ENCODE measurements at regions not wholly inside any gene's neighbourhood (a gene's known extent, or its start where the extent isn't known, plus 50 kb on each side); places are given as distances from the start of the nearest gene placed in this dataset.

DNA sequence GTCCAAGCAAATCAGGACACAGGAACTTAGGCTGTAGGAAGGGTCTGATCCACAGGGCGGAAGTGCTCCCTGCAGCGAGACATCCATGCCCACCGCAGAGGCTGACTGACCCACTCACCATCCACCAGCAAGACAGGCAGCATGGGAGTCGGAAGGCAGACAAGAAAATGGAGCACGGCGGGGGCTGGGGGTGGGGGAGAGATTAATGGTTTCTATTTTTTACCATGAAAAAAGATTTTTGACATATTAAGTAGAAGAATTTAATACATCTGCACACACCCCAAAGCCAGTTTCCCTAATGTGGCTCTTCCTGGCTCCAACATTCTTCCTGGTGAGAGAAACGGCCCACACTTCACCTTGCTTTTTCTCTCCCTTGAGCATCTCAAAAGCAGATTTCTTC, 55.1 kb upstream of the ST8SIA3 start:
- no peaks in the 10 kb centered on the region for H3K9me3 Mint-ChIP-seq
- H3K27ac Mint-ChIP-seq, result no peak overlapping the region
- Histone ChIP-seq H3K27ac (ENCODE audit: insufficient read length, low read depth, low read length) (no peak overlapping the region), H3K23ac (ENCODE audit: insufficient read length, low read depth, low read length) (no peak overlapping the region), H3K9me3 (ENCODE audit: control insufficient read depth, low read depth, low read length) (no peaks in the 10 kb centered on the region), H2BK12ac (ENCODE audit: insufficient read length, low read depth, low read length) (no peak overlapping the region), H3K18ac (ENCODE audit: insufficient read length, low read depth, low read length) (no peak overlapping the region), H4K20me1 (ENCODE audit: control insufficient read depth, insufficient read depth, insufficient read length) (no peaks in the 10 kb centered on the region), H4K5ac (ENCODE audit: insufficient read length, low read depth, low read length) (no peak overlapping the region), H3K56ac (ENCODE audit: insufficient read length, low read depth, low read length) (no peak overlapping the region), H3K27me3 (ENCODE audit: insufficient read depth, low read length) (no peaks in the 10 kb centered on the region), H3K4me2 (ENCODE audit: insufficient read depth, insufficient read length, low read length) (no peak overlapping the region), H3K23me2 (ENCODE audit: insufficient read length, low read depth, low read length, poor library complexity, severe bottlenecking) (no peaks in the 10 kb centered on the region), H2BK15ac (ENCODE audit: low read depth, low read length) (no peak overlapping the region), H3K79me2 (ENCODE audit: insufficient read depth, low read length) (no peaks in the 10 kb centered on the region), H3T11ph (ENCODE audit: low read length) (no peak overlapping the region), H3K79me1 (ENCODE audit: insufficient read depth, low read depth, low read length, poor library complexity, severe bottlenecking) (no peaks in the 10 kb centered on the region), H3K4me1 (ENCODE audit: insufficient read depth, low read length) (no peaks in the 10 kb centered on the region), H4K8ac (replicated peaks; ENCODE audit: insufficient read length, low read depth, low read length) (no peak overlapping the region), H2AFZ (ENCODE audit: low read length) (no peak overlapping the region), H2BK20ac (ENCODE audit: low read depth, low read length, poor library complexity, severe bottlenecking) (no peak overlapping the region), H3K4ac (ENCODE audit: low read depth, low read length) (no peak overlapping the region), H2AK5ac (ENCODE audit: insufficient read length, low read length) (no peak overlapping the region), H3K9ac (ENCODE audit: extremely low read depth, insufficient read length, low read length) (no peak overlapping the region), H2BK5ac (ENCODE audit: insufficient read length, low read length) (no peak overlapping the region), H3K14ac (ENCODE audit: insufficient read depth, low read length) (no peak overlapping the region), H4K91ac (ENCODE audit: insufficient read length, low read depth, low read length) (no peak overlapping the region), H2BK120ac (ENCODE audit: low read depth, low read length, poor library complexity, severe bottlenecking) (no peak overlapping the region)
- H3K27me3 Mint-ChIP-seq (ENCODE audit: low read depth), result peaks cover 7% of the 10 kb centered on the region
- H3K36me3 Mint-ChIP-seq (ENCODE audit: insufficient read depth in 1 of 3, low read depth in 3 of 3), result no peaks in the 10 kb centered on the region; a peak in 2 of 7 replicates
- DNase-seq, result no peak
- WGBS (ENCODE audit: extremely low coverage, insufficient read length, low lambda C conversion rate), result no CpG with 5 or more reads among the region's 7 CpGs
- H3K4me3 Mint-ChIP-seq, result no peak overlapping the region
- peaks cover 8 to 15% of the 10 kb centered on the region in 2 experiments for H3K4me1 Mint-ChIP-seq
- TF ChIP-seq, protein P1, sequence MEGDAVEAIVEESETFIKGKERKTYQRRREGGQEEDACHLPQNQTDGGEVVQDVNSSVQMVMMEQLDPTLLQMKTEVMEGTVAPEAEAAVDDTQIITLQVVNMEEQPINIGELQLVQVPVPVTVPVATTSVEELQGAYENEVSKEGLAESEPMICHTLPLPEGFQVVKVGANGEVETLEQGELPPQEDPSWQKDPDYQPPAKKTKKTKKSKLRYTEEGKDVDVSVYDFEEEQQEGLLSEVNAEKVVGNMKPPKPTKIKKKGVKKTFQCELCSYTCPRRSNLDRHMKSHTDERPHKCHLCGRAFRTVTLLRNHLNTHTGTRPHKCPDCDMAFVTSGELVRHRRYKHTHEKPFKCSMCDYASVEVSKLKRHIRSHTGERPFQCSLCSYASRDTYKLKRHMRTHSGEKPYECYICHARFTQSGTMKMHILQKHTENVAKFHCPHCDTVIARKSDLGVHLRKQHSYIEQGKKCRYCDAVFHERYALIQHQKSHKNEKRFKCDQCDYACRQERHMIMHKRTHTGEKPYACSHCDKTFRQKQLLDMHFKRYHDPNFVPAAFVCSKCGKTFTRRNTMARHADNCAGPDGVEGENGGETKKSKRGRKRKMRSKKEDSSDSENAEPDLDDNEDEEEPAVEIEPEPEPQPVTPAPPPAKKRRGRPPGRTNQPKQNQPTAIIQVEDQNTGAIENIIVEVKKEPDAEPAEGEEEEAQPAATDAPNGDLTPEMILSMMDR (conservative IDR thresholded peaks at IDR 0.05), result no peak
